ENCODE measurements at regions not wholly inside any gene's neighbourhood (a gene's known extent, or its start where the extent isn't known, plus 50 kb on each side); places are given as distances from the start of the nearest gene placed in this dataset.

DNA sequence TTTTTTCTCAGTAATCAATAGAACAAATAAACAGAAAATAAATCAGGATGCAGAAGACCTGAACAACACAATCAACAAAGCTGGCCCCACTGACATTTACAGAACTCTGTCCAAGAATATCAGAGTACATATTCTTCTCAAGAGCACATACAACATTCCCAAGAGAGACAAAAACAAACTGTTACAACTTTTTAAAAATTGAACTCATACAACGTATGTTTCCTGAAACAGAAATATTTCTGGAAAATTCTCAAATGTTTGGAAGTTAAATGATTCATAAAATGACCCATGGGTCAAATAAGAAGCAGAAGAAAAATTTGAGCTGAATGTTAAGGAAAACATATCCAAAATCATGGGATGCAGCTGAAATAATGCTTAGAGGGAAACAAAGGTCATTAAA is 93.9 kb upstream of the VIPR2 start:
- Mint-ChIP-seq H3K4me1 (peaks cover 0 to 2% (median 0%) of the 10 kb centered on the region in 3 donors), H3K9me3 (peaks cover 0 to 3% (median 3%) of the 10 kb centered on the region in 3 donors), H3K27me3 (peaks cover 6% of the 10 kb centered on the region), H3K27ac (no peak overlapping the region), H3K4me3 (no peak overlapping the region), H3K36me3 (no peaks in the 10 kb centered on the region)

DNA sequence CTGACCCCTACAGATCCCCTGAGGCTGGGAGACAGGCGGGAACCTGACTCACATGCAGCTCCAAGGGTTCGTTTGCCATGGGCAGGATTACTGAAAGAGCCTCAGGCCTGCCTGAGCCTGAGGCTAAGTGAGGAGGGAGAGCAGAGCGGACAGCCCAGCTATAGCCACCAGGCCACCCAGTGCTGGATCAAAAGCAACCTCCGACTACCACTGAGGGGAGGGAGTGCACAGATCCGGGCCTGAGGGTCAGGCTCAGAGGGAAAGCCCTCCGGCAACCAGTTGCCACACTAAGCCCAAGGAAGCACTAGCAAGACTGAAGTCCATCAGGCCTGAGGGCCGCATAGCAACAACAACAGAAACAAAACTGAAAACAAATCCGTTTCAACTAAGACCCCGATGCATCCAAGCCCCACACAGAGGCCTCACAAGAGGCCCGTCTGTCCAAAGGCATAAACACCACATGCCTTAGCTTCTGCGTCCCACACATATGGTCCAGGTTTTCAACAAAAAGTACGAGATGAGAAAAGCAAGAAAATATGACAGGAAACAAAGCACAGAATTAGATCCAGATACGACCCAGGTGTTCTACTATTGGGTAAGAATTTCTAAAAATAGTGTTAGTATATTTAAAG is 92.5 kb upstream of the VIPR2 start:
- H3K27ac Mint-ChIP-seq: no peak overlapping the region

DNA sequence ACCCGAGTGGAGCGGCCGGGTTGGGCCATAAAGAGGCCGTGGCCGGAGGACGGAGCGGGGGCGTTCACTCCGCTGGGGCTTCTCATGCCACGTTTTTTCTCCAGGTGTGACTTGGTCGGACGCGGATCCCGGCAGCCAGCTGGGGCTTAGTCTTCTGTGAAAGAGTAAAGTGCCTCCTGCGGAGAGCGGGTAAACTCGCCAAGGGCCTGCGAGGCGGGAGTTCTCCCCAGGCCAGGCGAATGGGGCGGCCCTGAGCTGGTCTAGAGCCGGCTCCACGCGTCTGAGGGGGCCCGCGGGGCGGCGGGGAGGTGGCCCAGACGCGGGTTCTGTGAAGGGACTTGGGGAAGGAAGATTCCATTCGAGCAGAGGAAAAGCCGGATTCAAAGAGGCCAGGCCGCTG is 86.3 kb upstream of the VIPR2 start:
- H3K27me3 Mint-ChIP-seq: peaks cover 6% of the 10 kb centered on the region
- no peaks in the 10 kb centered on the region for H3K36me3 Mint-ChIP-seq
- no peak overlapping the region for H3K27ac Mint-ChIP-seq
- H3K9me3 Mint-ChIP-seq: peaks cover 0 to 2% (median 0%) of the 10 kb centered on the region in 3 donors
- H3K4me3 Mint-ChIP-seq: no peak overlapping the region
- H3K4me1 Mint-ChIP-seq: peaks cover 0 to under 1% (median 0%) of the 10 kb centered on the region in 3 donors

More for the DNA sequence above, 92.5 kb upstream of the VIPR2 start:
- Mint-ChIP-seq H3K4me3 (no peak overlapping the region), H3K27me3 (peaks cover 6% of the 10 kb centered on the region), H3K36me3 (no peaks in the 10 kb centered on the region), H3K9me3 (peaks cover 0 to 3% (median 3%) of the 10 kb centered on the region in 3 donors), H3K4me1 (peaks cover 0 to 2% (median 0%) of the 10 kb centered on the region in 3 donors)

DNA sequence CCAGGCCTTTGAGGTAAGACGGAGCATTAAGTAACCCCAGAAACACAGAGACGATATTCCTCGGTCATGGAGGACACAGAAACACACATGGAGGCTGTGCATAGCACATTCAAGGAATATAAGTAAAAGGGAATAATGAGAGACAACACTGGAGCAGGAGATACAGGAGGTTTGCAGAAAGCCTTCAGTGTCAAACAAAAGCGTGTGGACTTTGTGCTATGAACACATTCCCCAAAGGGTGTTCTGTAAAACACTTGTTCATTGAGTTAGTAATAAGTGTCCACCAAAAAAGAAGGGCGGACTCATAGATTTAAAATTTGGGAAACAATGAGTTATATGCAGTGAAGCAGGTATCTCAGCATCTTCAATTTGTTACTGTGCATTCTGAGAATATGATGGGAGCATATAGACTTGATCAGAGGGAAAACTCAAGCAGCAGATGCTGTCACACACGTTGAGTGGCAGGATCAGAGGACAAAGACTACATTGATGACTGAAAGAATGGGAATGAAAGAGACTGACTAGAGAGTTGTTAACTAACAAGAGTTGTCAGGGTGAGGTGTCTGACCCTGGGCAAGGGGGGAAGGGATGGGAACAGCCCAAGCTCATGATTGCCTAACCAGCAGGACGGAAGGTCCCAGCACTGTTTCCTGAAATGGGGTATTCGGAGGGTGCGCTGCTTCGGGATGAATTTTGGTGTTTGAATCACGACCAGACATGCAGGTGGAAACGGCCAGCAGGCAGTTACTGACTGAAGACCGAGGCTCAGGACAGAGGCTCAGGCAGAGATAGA is 85.2 kb upstream of the VIPR2 start:
- Mint-ChIP-seq H3K27me3 (peaks cover 4% of the 10 kb centered on the region), H3K27ac (no peak overlapping the region), H3K4me3 (no peak overlapping the region), H3K9me3 (no peaks in the 10 kb centered on the region), H3K36me3 (no peaks in the 10 kb centered on the region), H3K4me1 (peaks cover 0 to 2% (median 0%) of the 10 kb centered on the region in 3 donors)

DNA sequence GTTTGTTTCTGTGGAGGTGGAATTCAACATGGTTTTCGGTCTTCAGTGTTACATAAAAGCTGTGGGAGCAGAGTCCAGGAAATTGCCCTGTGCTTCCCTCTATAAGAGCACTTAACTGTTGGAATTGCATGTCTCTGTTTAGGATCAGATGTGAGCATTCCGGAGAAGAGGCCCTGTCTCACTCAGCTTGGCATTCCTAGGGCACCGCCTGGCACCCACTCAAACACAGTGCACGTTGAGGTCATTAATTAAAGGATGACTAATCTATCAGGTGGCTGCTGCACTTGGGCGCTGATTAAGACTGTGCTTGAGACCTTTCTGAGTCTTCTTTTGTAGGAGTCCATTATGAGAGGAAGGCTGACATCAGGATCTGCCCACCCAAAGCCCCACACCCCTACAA is 82.8 kb upstream of the VIPR2 start:
- Mint-ChIP-seq H3K4me1 (peaks cover 0 to 2% (median 0%) of the 10 kb centered on the region in 3 donors), H3K4me3 (no peak overlapping the region)

DNA sequence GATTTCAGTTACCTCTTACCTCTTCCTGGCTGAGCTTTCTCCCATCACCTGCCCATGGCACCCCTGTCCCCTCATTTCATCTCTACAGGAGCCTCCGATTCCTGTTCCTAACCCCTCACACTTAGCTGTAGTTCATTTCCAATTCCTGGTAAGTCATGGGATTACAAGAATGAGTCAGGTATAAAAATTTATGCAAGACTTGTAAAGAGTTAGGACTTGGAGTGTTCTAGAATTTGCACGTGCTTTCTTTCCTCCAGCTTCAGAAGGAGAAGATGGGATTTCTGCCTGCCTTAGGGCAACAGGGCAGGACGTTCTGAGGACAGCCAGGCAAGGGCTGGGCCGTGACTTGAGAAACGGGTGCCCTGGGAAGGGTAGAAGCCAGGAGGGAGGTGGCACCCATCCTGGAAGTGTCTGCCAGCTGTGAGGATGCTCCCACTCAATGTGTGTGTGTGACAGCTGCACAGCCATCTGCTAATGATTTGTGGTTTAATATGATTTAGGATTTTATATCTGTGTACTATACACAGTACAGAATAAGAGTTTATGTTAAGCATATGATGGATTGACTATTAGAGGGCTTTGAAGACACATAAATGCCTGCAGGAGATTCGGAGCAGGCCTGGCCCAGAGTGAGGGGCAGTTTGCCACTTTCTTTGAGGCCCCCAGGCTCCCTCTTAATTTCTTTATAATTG is 81.5 kb upstream of the VIPR2 start:
- peaks cover 0 to 2% (median 0%) of the 10 kb centered on the region in 3 donors for H3K4me1 Mint-ChIP-seq
- no peak overlapping the region for H3K4me3 Mint-ChIP-seq
- H3K27ac Mint-ChIP-seq: peak overlapping the region in 1 of 3 donors; percentile 57
- H3K9me3 Mint-ChIP-seq: no peaks in the 10 kb centered on the region
- no peaks in the 10 kb centered on the region for H3K36me3 Mint-ChIP-seq
- peaks cover 2% of the 10 kb centered on the region for H3K27me3 Mint-ChIP-seq

More for the DNA sequence above, 82.8 kb upstream of the VIPR2 start:
- H3K9me3 Mint-ChIP-seq: no peaks in the 10 kb centered on the region
- no peak overlapping the region for H3K27ac Mint-ChIP-seq
- peaks cover 2% of the 10 kb centered on the region for H3K27me3 Mint-ChIP-seq
- no peaks in the 10 kb centered on the region for H3K36me3 Mint-ChIP-seq

DNA sequence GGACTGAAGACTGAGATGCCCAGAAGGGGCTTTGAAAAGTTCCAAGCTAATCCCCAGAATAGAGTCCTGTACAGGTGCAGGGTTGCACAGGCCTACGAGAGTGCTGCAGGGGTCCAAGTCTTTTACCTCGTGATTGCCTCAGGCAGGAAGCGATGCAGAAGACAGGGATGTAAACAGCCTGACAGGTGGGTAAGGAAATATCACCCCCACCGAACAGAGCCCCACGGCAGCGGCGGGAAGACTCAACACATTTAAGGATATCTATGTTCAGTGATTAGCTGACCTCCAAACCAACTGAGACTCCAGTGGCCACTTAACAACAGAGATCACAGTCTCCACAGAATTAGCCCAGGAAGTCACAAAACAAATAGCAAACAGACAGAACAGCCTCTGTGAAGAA is 73.9 kb upstream of the VIPR2 start:
- no peaks in the 10 kb centered on the region for H3K4me1 Mint-ChIP-seq
- H3K4me3 Mint-ChIP-seq: no peak overlapping the region
- H3K27me3 Mint-ChIP-seq: peaks cover 4% of the 10 kb centered on the region
- peaks cover 2% of the 10 kb centered on the region for H3K36me3 Mint-ChIP-seq
- no peak overlapping the region for H3K27ac Mint-ChIP-seq
- no peaks in the 10 kb centered on the region for H3K9me3 Mint-ChIP-seq

DNA sequence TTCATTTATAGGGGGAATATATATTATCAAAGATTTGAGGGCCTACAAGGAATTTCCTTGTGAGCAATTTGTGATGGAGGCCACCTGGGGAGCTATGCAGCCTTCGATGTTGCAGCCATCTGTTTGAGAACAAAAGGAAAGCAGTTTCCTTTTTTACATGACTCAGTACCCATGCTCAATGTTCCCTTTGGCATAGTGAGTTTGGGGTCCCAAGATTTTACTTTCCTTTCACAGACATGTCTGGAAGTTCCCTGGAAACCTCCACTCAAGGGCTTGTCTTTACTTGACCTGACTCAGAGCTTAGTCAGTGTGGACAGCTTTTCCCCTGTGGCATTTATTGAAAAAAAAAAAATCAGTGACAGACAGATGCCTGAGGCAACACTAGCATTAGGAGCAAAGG is 73.5 kb upstream of the VIPR2 start:
- H3K4me3 Mint-ChIP-seq: no peak overlapping the region
- no peaks in the 10 kb centered on the region for H3K4me1 Mint-ChIP-seq
- H3K27me3 Mint-ChIP-seq: peaks cover 4% of the 10 kb centered on the region
- H3K27ac Mint-ChIP-seq: no peak overlapping the region
- H3K36me3 Mint-ChIP-seq: peaks cover 2% of the 10 kb centered on the region
- H3K9me3 Mint-ChIP-seq: no peaks in the 10 kb centered on the region

DNA sequence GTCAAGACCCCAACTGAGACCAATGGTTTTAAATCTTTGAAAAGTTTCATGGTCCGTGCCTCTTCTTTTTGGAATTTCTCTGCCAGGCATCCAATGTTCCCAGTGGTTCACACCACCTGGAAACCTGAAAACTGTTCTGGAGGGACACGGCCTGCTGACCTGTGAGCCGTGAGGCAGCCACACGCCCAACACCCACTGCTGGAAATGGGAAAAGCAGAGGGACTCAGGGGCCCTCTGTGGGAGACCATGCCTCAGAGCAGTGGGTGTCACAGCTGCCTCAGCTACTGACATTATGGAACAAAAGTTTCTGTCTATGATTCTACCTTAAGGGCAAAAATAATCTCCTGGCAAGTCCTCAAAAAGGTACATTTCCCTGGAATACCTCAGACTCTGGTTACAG is 70.4 kb upstream of the VIPR2 start:
- no peak overlapping the region for H3K4me3 Mint-ChIP-seq
- H3K27me3 Mint-ChIP-seq: peaks cover 2% of the 10 kb centered on the region
- peaks cover 2% of the 10 kb centered on the region for H3K36me3 Mint-ChIP-seq
- no peaks in the 10 kb centered on the region for H3K4me1 Mint-ChIP-seq
- H3K9me3 Mint-ChIP-seq: no peaks in the 10 kb centered on the region
- no peak overlapping the region for H3K27ac Mint-ChIP-seq

DNA sequence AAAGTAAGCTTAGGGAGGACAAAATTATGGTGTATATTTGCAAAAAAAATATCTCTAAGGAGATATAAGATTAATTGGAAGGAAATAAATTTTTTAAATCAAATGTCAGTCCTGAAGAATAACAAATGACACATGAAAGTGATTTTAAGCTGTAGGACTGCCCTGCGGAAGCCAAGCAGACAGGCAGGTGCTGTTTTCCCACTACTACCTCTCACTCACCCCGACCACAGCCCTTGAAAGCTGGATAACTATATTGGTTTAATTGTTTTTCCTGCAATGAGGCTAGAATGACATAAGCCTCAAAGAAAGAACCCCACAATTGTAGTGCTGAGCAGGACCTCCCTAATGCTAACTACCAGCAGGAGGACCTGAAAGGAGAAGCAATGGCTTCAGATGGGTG is 68.6 kb upstream of the VIPR2 start:
- H3K27ac Mint-ChIP-seq: no peak overlapping the region

DNA sequence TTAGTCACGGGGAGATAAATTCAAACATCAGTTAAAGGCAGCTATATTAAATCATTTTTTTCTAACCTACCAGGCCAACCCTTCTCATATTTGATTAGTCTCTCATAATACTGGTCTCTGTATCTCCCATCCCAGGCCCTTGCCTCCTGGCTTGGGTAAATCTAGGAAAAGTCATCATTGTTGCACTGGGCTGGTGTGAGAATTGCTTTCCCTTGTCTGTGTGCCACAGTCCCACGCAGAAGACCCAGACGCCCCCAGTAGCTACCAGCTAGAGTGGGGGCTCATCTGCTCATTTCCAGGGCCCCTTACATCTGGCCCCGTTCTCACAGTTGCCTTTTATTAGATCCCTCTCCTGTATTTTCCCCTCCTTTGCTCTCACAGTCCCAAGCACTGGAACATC is 67.6 kb upstream of the VIPR2 start:
- Mint-ChIP-seq H3K36me3 (no peaks in the 10 kb centered on the region), H3K27me3 (peaks cover 2% of the 10 kb centered on the region), H3K9me3 (no peaks in the 10 kb centered on the region), H3K4me1 (no peaks in the 10 kb centered on the region), H3K4me3 (no peak overlapping the region), H3K27ac (no peak overlapping the region)

More for the DNA sequence above, 68.6 kb upstream of the VIPR2 start:
- Mint-ChIP-seq H3K36me3 (no peaks in the 10 kb centered on the region), H3K4me1 (no peaks in the 10 kb centered on the region), H3K4me3 (no peak overlapping the region), H3K27me3 (peaks cover 2% of the 10 kb centered on the region), H3K9me3 (no peaks in the 10 kb centered on the region)

DNA sequence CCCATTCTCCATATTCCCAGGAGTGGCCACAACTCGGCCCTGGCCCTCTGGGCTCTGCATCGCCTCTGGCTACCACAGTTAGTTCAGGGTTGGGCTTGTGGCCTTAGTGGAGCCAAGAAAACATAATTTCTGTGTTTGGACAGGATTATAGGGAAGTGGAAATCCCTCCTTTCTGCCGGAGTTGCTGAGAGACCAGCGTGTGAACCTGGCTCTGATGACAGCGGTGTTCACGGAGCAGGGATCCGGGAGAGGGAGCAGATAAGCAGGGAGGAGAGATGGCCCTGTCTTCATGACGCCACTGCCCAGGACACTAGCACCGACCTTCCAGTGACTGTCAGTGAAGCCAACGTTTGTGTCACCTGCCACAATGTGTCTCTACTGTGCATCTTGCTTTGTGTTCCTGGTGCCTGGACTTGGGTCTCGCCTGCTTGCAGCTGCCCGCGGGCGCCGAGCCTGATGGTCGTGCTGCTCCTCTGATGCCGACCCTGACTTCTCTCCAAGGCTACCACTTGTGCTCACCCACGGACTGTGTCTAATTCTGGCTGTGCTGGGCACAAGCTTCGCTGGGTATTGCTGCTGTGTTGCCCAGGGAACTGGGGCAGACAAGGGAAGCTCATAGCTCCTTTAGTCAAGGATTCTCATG is 67.0 kb upstream of the VIPR2 start:
- Mint-ChIP-seq H3K36me3 (no peaks in the 10 kb centered on the region), H3K27ac (no peak overlapping the region), H3K4me3 (no peak overlapping the region), H3K4me1 (no peaks in the 10 kb centered on the region), H3K27me3 (no peaks in the 10 kb centered on the region), H3K9me3 (no peaks in the 10 kb centered on the region)

DNA sequence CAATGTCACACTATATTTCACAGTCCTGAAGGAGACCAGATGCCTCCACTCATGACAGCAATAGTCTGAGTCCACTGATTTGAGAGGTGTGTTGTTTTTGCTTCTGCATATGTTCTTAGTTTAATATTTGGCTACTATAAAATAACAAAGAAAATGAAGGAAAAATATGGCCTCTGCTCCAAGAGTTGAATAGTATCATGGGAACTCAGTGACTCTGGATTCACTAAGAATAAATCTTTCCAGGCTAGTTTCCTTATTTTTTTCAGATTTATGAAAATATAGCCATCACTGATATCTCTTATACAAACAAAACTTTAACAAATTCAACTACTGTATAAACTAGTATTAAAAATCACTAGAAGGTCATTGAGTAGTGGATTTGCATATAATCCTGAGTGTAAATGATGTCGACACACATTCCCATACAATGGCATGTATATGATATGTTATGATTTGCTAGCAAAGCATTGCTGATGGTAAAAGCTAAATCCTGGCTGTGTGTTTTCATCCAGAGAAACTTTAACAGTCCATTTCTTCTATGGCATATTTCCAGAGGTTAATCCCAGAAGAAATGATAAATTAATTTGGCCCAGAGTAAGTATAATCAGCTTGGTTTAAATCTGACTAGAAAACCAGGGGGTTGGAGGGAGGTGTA is 66.0 kb upstream of the VIPR2 start:
- Mint-ChIP-seq H3K27me3 (no peaks in the 10 kb centered on the region), H3K27ac (no peak overlapping the region), H3K36me3 (no peaks in the 10 kb centered on the region), H3K4me3 (no peak overlapping the region), H3K9me3 (no peaks in the 10 kb centered on the region), H3K4me1 (no peaks in the 10 kb centered on the region)

DNA sequence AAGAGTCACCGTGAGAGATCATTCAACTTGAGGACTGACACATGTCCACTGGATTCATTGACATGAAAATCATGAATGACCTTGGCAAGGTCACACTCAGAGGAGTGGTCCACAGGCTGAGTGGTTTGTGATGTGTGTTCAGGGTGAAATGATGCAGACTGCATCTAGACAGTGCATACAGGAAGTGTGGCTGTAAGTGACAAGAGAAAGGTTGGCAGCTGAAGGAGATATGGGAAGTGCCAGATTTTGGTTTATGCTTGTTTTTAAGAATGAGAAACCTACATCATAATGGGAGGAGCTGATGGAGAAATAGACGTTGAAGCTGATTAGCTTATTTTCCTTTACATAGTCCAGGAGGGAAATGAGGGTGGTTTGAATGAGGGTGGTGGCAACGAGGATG is 64.8 kb upstream of the VIPR2 start:
- Mint-ChIP-seq H3K27me3 (no peaks in the 10 kb centered on the region), H3K36me3 (no peaks in the 10 kb centered on the region), H3K4me3 (no peak overlapping the region), H3K9me3 (no peaks in the 10 kb centered on the region), H3K4me1 (no peaks in the 10 kb centered on the region), H3K27ac (no peak overlapping the region)

DNA sequence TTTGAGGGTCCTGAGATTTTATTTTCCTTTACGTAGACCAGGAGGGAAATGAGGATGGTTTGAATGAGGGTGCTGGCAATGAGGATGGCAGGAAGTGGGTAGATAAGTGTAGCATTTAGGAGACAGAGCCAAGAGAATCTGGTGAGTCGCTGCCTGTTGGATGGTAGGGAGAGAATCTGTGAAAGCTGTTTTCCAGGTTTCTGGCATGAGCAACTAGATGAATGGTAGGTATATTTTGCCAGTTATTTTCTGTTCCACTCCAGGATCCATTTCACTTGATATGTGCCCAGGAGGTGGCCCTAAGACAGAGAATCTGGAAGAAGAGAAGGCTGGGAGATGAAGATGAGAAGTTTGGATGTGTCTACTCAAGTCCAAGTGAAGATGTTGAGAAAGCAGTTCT is 63.3 kb upstream of the VIPR2 start:
- Mint-ChIP-seq H3K36me3 (no peaks in the 10 kb centered on the region), H3K4me1 (no peaks in the 10 kb centered on the region), H3K4me3 (no peak overlapping the region), H3K9me3 (no peaks in the 10 kb centered on the region), H3K27ac (no peak overlapping the region), H3K27me3 (no peaks in the 10 kb centered on the region)

Data from IgD-negative memory B cell (primary cell).